Hepatocyte (in vitro differentiated cells): ENCODE measurements at regions not wholly inside any gene's neighbourhood (a gene's known extent, or its start where the extent isn't known, plus 50 kb on each side); places are given as distances from the start of the nearest gene placed in this dataset.

ENCODE experiments used
- CTCF ChIP-seq: fragments of 200-600 bp; sonication (generic); IDR thresholded peaks from 2 replicates; pipeline ENCODE4 v1.5.1; 2016; ENCODE audit warnings: antibody characterized with exemption, mild to moderate bottlenecking; ENCODE audit not compliant: poor library complexity
- EZH2 ChIP-seq: fragments of 200-600 bp; sonication (generic); IDR thresholded peaks from 2 replicates; pipeline ENCODE4 v1.6.1; 2016; ENCODE audit warnings: antibody characterized with exemption, mild to moderate bottlenecking, borderline replicate concordance

- TF ChIP-seq CTCF (no peak), EZH2 (no peak)
Measured at GRCh38 chr16:87548046-87548445, 54.3 kb upstream of the JPH3 start.
